Tibial artery (tissue), 4 donors: ENCODE measurements at regions not wholly inside any gene's neighbourhood (a gene's known extent, or its start where the extent isn't known, plus 50 kb on each side); places are given as distances from the start of the nearest gene placed in this dataset.
A peak's percentile ranks its signal among the peaks of the same experiment; 100 is the strongest.

Source experiments
- DNase-seq, 2 donors: peaks; one replicate each; pipeline ENCODE4 v3.0.0-alpha.2; 2019
- H3K27ac ChIP-seq, 2 donors: fragments of 200-600 bp; sonication (generic) in 1 of 2; 1 replicate in 1 of 2; 2 replicates in 1 of 2; pipeline ENCODE4 v1.5.1; 2018 to 2019; ENCODE audit warnings: mild to moderate bottlenecking in 1 of 2
- H3K27me3 ChIP-seq, 2 donors: fragments of 200-600 bp; sonication (generic) in 1 of 2; one replicate each; pipeline versions ENCODE4 v1.5.1 to v1.6.0; 2016 to 2019
- H3K36me3 ChIP-seq, 3 donors: fragments of 200-600 bp; sonication (generic) in 2 of 3; one replicate each; pipeline ENCODE4 v1.5.1; 2016 to 2019; ENCODE audit warnings: mild to moderate bottlenecking in 2 of 3
- H3K4me1 ChIP-seq, 4 donors: fragments of 200-600 bp; sonication (generic) in 2 of 4; 1 replicate in 3 of 4; 2 replicates in 1 of 4; pipeline ENCODE4 v1.5.1; 2016 to 2019
- H3K4me3 ChIP-seq, 2 donors: fragments of 200-600 bp; sonication (generic) in 1 of 2; 1 replicate in 1 of 2; 2 replicates in 1 of 2; pipeline ENCODE4 v1.5.1; 2018 to 2019; ENCODE audit warnings: mild to moderate bottlenecking in 2 of 2
- H3K9me3 ChIP-seq, 3 donors: fragments of 200-600 bp; sonication (generic) in 1 of 3; one replicate each; pipeline ENCODE4 v1.5.1; 2016 to 2019
- intact Hi-C: fragments of 100-400 bp; cut with DNase I; formaldehyde crosslinking; loops from one replicate; pipeline ENCODE4 v1.15.0; 2023; ENCODE audit warnings: low total_unique reads
- TF ChIP-seq, protein P1 (sequence below), 2 experiments: fragments of 200-600 bp in 1 of 2; fragments of 450-650 bp in 1 of 2; IDR thresholded peaks; one replicate each; pipeline ENCODE4 v1.5.1; 2017 to 2019; ENCODE audit warnings: antibody characterized with exemption in 2 of 2, mild to moderate bottlenecking in 1 of 2, moderate library complexity in 1 of 2

DNA sequence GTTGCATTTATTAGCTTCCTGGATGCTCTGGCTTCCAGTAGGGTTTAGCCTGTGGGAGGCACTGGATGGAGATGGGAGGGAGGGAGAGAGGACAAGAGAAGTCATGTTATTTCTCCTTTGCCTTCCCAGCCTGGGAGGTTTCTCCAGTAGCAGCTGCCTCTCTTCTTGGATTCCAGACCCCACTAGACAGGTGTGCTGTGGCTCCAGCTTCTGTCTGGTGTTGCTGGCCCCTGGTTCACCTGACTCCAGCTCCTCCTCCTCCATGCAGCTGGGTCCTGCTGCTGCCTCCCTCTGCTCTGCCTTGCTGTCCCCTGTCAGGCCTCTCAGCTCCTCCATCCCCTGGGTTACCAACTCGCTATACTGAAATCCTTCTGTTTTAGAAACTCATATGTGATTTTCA is 188.9 kb upstream of the TNP1 start:
- no peak overlapping the region for H3K4me3 ChIP-seq
- H3K27ac ChIP-seq, result no peak overlapping the region
- DNase-seq, result no peak
- intact Hi-C loops, result no loop called here
- H3K9me3 ChIP-seq, result no peaks in the 10 kb centered on the region
- peaks cover 0 to 65% (median 38%) of the 10 kb centered on the region in 4 donors for H3K4me1 ChIP-seq
- no peaks in the 10 kb centered on the region for H3K36me3 ChIP-seq
- TF ChIP-seq, protein P1, sequence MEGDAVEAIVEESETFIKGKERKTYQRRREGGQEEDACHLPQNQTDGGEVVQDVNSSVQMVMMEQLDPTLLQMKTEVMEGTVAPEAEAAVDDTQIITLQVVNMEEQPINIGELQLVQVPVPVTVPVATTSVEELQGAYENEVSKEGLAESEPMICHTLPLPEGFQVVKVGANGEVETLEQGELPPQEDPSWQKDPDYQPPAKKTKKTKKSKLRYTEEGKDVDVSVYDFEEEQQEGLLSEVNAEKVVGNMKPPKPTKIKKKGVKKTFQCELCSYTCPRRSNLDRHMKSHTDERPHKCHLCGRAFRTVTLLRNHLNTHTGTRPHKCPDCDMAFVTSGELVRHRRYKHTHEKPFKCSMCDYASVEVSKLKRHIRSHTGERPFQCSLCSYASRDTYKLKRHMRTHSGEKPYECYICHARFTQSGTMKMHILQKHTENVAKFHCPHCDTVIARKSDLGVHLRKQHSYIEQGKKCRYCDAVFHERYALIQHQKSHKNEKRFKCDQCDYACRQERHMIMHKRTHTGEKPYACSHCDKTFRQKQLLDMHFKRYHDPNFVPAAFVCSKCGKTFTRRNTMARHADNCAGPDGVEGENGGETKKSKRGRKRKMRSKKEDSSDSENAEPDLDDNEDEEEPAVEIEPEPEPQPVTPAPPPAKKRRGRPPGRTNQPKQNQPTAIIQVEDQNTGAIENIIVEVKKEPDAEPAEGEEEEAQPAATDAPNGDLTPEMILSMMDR (IDR thresholded peaks at IDR 0.05), result no peak
- no peaks in the 10 kb centered on the region for H3K27me3 ChIP-seq

DNA sequence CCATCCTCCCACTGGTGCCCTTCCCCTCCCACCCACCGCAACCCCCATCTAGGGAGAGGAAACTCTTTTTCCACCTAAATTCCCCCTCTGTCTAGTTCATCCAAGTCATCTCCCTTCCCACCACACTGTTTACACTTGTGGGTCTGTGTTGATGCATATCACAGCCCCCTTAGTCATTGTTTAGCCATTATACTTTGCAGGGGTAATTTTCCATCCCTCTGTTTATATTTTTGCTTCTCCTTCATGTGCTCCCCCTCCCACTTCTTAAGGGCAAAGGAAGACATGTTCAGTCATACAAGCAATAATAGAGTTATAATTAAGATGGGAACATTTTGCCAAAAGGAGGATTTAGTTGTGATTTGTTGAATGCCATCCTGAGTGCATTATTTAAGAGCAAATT is 187.8 kb upstream of the TNP1 start:
- DNase-seq, result no peak
- TF ChIP-seq, protein P1 (IDR thresholded peaks at IDR 0.05), result no peak
- Histone ChIP-seq H3K27me3 (no peaks in the 10 kb centered on the region), H3K9me3 (no peaks in the 10 kb centered on the region), H3K4me1 (peaks cover 0 to 54% (median 30%) of the 10 kb centered on the region in 4 donors), H3K4me3 (no peak overlapping the region), H3K36me3 (no peaks in the 10 kb centered on the region), H3K27ac (no peak overlapping the region)
- intact Hi-C loops, result no loop called here

DNA sequence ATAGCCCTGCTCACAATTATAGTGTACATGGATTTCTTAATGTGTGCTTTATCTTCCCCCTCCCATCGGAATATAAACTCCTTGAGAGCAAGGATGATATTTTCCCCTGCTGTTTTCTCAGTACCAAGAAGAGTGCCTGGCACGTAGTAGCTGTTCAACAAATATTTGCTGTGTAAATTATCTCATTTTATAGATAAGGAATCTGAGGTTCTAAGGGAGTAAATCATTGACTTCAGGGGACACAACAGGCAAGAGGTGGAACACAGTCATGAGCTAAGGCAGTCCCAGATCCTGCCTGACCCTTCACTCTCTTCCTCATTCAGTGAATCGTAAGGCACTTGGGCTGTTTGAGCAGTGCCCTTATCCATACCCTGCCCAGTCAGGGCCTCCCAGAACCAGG is 187.3 kb upstream of the TNP1 start:
- TF ChIP-seq, protein P1 (IDR thresholded peaks at IDR 0.05), result no peak
- H3K9me3 ChIP-seq, result no peaks in the 10 kb centered on the region
- H3K4me3 ChIP-seq, result no peak overlapping the region
- peaks cover 0 to 49% (median 26%) of the 10 kb centered on the region in 4 donors for H3K4me1 ChIP-seq
- no peak overlapping the region for H3K27ac ChIP-seq
- no peak for DNase-seq
- H3K36me3 ChIP-seq, result no peaks in the 10 kb centered on the region
- intact Hi-C loops, result no loop called here
- no peaks in the 10 kb centered on the region for H3K27me3 ChIP-seq

GRCh38 chr2:217045700-217046475 is 186.0 kb upstream of the TNP1 start:
- no peaks in the 10 kb centered on the region for H3K36me3 ChIP-seq
- no peak overlapping the region for H3K4me3 ChIP-seq
- H3K27me3 ChIP-seq, result no peaks in the 10 kb centered on the region
- TF ChIP-seq, protein P1 (IDR thresholded peaks at IDR 0.05), result no peak
- H3K9me3 ChIP-seq, result no peaks in the 10 kb centered on the region
- DNase-seq, result no peak
- H3K27ac ChIP-seq, result peak overlapping the region in 1 of 2 donors; percentile 32
- peaks cover 0 to 36% (median 15%) of the 10 kb centered on the region in 4 donors for H3K4me1 ChIP-seq
- intact Hi-C loops, result no loop called here

- Histone ChIP-seq H3K27me3 (no peaks in the 10 kb centered on the region), H3K4me1 (peaks cover 0 to 23% (median 17%) of the 10 kb centered on the region in 4 donors), H3K27ac (no peak overlapping the region), H3K9me3 (no peaks in the 10 kb centered on the region), H3K36me3 (no peaks in the 10 kb centered on the region), H3K4me3 (no peak overlapping the region)
- TF ChIP-seq, protein P1 (IDR thresholded peaks at IDR 0.05), result no peak
- DNase-seq, result no peak
- intact Hi-C loops, result no loop called here
These were observed 180.2 kb upstream of the TNP1 start for GRCh38 chr2:217040099-217040498.
